ENCODE measurements at regions not wholly inside any gene's neighbourhood (a gene's known extent, or its start where the extent isn't known, plus 50 kb on each side); places are given as distances from the start of the nearest gene placed in this dataset.
A peak's percentile ranks its signal among the peaks of the same experiment; 100 is the strongest.
"Not testable (repeated sequence)": the region's sequence is repeated elsewhere in the genome, so short reads cannot be mapped to it uniquely, and the experiment has no call there.

DNA sequence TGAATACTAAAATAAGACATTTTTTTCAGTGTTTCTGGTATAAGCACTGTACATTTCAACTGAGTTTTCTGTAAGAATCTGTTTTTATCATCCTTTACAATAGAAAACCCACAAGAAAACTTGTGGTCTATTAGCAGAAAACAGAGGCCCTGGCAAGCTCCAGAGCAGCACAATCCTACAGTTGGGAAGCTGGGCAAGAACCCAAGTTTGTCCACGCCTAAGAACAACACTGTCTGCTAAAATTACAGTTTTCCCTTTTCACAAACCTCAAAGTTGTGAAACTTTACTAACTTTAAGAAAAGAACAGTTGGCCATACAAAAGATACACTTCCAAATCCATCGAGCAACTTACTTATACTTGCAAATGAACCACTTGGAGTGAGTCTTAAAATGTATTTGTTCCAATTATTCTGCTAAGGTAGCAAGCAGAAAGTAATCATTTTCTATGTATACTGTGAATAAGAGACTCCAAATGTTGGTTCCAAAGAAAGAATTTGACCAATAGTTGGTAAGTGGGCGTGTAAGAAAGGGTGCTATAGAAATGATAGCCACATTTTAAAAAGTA is 982.0 kb upstream of the ARRDC3 start:
- DNase-seq (ENCODE audit: low read depth in 2 of 2), result no peak

DNA sequence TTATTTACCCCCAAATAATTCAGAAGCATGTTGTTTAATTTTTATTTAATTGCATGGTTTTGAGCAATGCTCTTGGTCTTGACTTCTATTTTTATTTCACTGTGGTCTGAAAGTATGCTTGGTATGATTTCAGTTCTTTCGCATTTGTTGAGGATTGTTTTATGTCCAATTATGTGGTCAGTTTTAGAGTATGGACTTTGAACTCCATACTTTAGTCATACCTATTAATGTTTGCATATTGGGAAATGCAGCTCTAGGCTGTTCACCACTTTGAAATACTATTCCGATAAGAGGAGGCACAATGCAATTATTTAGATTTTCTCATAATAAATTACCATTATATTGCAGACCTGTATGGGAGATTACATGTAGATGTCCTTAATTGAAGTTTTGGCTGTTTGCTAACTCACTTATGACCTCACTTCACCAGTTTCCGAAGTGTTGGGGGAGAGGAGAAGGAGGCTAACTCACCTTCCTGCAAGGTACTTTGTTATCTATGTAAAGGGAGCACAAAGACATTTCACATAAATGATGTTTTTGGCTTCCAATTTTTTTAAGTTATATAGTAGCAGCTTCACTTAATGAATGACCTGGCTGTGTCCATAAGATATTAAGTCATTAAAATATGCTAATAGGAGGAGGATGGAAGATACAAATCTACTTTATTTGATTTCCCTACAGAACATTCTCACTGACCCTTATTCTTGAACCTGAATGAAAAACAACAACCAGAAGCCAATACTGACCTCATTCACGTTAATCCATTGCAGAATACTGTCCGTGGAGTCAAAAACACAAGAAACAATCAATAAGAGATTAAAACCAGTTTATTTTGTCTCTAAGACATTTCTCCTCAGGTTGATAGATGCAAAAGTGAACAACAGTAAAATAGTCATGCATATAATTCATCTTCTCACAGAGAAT is 970.3 kb upstream of the ARRDC3 start:
- DNase-seq (ENCODE audit: low read depth in 2 of 2), result no peak

DNA sequence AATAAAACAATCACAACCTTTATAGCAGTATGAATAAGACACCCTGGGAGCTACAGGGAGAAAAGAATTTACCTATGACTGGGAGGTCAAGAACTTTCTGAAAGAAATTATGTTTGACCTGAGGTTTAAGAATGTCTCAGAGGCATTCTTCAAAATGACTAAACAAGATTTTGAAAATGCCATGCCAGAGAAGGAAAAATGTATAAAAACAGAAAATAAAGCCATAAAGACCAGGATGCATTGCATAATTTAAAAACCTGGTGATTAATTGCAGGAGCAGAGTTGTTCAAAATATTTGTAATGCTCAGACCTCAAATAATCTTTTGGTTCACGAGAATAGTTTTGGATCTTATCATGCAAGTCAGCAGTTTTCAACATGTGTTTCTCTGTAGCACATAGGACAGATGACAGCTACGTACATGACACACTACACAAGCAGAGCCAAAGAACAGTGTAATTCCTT is 954.7 kb upstream of the ARRDC3 start:
- DNase-seq (ENCODE audit: low read depth in 2 of 2), result no peak

DNA sequence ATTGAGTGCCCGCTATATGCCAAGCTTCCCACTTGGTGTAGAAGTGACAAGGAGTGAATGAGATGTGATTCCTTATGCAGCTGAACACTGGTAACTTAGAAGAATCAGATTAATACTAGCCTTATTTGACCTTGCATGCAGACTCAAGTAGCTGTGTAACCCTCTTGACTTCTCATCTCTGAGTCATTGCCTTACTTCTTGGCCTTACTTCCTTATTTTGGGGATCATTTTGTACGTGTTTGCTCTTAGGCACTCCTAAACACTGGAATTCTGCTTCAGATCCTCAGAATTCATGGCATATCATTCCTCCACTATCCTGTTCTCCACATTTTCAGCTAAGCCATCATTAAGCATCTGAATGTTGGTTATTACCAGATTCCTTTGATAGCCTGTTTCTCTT is 948.9 kb upstream of the ARRDC3 start:
- peak in 1 of 2 donors; percentile 5 for DNase-seq (ENCODE audit: low read depth in 2 of 2)

DNA sequence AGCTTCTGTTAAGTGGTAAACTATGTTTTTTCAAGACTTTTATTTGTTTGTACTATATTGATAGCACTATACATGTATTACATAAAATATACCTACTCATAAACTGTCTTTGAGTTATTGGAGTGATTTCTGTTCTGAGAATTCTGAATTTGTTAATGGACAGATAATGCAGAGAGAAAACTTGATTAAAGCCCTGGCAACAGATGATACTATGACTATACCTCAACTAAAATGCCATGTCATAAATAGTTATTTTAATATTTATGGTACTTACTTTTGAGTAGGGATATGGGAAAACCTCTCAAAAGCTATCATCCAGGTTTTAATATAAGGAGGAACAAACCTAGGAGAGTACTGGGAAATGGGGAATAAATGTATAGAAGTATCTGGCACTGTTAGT is 947.2 kb upstream of the ARRDC3 start:
- no peak for DNase-seq (ENCODE audit: low read depth in 2 of 2)

DNA sequence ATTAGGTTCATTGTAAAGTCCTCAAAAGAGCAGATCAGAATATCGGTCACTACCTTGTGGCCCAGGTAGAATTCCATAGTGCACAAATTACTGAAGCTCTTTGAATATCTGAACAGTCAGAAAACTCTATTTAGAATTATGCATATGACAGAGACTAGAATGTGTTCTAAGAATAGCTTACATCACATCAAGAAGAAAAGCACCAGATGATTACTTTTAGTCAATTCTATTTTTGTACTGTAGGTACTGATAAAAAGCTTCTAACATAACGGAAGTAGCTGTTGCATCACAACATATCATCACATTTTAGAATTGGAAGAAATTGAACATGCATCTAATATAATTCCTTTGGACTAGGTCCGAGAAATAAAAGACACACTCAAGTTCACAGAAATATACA is 946.6 kb upstream of the ARRDC3 start:
- DNase-seq (ENCODE audit: low read depth in 2 of 2), result no peak

DNA sequence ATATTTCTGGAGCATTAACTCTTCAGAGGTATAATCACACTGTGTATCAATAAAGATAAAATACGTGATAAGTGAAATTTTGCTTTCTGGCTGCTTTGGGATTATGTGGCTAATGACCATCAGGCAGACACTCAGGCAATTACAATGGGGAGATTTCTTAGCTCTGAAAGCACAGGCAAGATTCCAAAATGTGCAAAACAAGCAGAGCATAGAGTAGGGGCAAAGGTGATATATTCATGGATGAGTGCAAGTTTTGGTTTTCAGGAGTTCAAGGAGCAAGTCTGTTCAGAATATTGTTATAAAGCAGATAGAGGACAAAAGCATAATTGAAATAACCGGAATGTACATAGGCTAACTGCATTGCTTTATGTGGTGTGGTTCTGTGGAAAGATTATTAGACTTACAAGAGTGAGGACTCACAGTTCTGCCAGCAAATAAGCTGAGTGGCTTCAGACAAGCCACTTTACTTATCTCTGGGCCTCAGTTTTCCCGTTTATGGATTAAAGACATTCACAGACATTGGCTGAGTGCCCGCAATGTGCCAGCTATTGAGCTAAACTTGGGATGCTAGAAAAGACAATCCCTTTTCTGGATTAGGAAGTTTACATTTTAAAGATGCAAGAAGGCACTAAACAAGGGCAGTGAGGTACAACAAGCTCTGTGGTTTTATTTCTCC is 945.6 kb upstream of the ARRDC3 start:
- DNase-seq (ENCODE audit: low read depth in 2 of 2), result no peak

DNA sequence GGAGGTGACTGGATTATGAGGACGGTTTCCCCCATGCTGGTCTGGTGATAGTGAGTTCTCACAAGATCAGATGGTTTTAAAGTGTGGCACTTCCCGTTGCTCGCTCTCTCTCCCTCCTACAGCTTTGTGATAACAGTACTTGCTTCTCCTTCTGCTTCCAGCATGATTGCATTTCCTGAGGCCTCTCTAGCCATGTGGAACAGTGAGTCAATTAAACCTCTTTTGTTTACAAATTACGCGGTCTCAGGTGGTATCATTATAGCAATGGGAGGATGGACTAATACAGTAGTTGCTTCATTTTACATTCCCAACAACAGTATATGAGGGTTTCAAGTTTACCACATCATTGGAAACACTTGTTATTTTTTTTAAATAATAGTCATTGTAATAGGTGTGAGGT is 937.3 kb upstream of the ARRDC3 start:
- peak in 1 of 2 donors; percentile 0 for DNase-seq (ENCODE audit: low read depth in 2 of 2)

DNA sequence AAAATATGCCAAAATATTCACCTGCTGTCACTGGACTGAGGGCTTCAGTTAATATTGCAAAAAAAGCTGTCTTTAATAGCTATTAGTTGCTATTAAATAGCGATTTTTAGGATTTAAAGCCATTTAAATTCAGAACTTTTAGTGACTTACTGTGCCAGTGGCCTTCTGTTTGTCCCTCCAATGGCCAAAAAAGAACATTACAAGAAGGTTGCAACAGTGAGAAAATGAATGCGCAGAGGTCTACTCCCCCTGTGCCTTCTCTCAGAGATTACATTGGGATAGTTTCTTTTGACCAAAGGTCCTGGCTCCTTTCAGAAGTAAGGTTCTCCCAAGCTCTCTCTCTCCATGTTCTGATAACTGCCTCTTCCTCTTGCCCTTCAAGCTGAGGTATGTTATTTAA is 930.3 kb upstream of the ARRDC3 start:
- no peak for DNase-seq (ENCODE audit: low read depth in 2 of 2)

DNA sequence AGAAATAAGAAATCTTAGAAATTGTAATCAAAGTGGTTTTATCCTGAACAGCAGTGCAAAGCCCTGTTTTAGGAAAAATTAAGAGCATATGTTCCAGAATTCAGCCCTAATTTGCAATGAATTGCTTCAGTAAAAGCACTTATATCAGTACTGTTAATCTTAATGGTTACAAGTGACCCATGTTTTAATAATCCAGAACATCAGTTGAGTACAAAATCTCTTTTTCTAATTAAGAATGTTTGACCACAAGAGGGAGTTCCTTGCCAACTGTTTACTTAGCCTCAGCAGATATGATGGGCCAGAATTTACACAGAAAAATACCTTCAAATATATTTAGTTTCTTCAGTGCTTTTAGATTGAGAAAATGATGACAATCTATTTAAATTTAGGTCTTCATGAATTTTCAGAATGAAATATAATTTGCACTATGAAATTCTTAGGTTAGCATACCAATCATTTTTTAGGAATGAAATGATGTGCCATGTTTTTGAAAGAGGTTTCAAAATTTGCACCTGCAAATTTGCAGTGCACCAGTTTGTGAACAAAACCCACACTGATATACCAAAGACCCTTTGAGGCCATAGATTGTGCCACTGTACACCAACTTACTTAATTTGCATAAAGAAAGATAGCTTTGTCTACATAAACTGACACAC is 926.3 kb upstream of the ARRDC3 start:
- peak; percentile 34 to 57 for DNase-seq (ENCODE audit: low read depth in 2 of 2)

DNA sequence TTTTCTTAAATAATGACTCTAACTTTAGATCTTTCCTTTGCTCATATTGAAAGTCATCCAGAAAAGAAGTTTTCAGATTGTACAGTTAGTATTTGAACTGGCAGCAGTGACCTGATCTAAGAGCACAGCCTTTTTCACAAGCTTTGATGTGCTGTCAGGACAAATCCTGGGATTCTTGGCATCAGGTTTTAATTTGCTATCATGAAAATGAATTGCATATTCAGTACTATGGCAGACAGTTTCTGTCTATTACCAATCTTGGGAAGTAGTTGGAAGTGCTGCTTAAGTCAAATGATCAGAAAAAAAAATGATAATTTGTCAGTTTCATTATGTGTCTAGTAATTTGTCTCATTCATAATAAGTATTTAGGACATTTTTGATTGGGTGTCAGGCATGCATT is 925.6 kb upstream of the ARRDC3 start:
- DNase-seq (ENCODE audit: low read depth in 2 of 2), result no peak

DNA sequence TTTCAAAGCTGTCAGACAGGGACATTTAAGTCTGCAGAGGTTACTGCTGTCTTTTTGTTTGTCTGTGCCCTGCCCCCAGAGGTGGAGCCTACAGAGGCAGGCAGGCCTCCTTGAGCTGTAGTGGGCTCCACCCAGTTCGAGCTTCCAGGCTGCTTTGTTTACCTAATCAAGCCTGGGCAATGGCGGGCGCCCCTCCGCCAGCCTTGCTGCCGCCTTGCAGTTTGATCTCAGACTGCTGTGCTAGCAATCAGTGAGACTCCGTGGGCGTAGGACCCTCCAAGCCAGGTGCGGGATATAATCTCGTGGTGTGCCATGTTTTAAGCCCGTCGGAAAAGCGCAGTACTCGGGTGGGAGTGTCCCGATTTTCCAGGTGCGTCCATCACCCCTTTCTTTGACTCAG is 919.2 kb upstream of the ARRDC3 start:
- not testable (repeated sequence) for DNase-seq (ENCODE audit: low read depth in 2 of 2)

DNA sequence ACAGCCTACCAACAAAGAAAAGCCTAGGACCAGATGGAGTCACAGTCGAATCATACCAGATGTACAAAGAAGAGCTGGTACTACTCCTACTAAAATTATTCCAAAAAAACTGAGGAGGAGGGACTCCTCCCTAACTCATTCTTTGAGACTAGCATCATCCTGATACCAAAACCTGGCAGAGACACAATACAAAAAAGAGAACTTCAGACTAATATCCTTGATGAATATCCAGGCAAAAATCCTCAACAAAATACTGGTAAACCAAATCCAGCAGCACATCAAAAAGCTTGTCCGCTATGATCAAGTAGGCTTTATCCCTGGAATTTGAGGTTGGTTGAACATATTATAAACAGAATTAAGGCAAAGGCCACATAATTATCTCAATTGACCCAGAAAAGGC is 900.4 kb upstream of the ARRDC3 start:
- no peak for DNase-seq (ENCODE audit: low read depth in 2 of 2)

DNA sequence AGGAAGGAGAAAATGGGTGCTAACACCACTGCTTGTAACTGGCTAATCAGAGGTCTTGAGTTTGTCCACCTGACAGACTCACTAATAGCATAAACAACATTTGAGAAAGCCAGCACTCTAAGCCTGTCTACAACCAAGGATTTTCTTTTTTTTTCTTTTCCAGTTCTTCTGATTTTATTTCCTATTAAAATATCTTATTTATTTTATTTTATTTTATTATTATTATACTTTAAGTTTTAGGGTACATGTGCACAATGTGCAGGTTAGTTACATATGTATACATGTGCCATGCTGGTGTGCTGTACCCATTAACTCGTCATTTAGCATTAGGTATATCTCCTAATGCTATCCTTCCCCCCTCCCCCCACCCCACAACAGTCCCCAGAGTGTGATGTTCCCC is 888.6 kb upstream of the ARRDC3 start:
- DNase-seq (ENCODE audit: low read depth in 2 of 2), result not testable (repeated sequence)

DNA sequence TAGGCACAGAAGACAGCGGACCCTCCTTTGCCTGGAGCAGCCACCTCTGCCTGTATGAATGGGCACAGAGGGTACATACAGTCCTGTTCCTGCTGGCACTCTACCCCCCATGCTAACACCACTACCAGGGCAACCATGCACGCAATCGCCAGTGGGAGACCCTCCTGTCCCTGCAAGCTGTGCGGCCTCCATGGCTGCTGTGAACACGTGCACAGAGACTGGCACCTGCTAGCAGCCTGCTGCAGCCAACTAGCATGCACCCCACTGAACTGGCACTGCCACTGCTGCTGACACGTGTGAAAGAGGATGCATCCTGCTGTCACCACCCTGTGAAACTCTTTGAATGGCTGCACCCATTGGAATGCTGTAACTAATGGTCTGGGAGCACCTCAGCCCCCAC is 885.2 kb upstream of the ARRDC3 start:
- DNase-seq (ENCODE audit: low read depth in 2 of 2), result no peak

DNA sequence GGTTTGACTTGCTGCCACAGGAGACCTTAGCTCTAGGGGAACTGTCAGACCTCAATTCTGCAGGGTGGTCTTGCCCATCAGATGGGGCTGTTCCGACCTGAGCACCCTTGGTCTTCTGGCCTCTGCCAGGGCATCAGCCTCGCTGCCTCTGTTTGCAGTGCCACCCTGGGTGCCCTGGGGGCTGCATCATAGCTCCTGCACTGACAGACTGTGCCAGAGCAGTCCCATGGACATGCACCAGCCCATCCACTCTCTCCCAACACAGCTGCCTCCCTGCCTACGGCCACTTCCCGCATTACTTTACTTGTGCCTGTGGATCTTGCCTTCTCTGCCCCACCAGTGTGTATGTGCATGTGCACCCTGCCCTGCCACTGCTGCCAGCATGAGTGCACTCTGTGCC is 884.7 kb upstream of the ARRDC3 start:
- DNase-seq (ENCODE audit: low read depth in 2 of 2), result no peak

DNA sequence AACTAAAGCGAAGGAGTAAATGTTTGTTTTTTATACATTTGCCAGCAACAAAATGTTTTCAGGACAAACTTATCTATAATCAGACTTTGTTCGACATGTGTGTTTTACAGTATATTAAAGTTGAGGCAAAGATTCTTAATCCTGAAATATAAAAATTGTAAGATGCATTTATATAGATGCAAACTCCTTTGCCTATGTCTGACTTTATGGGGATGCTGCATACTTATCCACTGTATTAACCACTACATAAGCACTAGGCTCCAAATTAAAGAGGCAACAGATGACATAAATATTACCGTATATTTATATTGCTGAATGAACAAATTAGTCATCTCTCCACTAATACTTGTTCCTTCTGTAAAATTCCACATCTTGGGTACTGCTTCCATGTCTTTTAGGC is 882.7 kb upstream of the ARRDC3 start:
- DNase-seq (ENCODE audit: low read depth in 2 of 2), result no peak

DNA sequence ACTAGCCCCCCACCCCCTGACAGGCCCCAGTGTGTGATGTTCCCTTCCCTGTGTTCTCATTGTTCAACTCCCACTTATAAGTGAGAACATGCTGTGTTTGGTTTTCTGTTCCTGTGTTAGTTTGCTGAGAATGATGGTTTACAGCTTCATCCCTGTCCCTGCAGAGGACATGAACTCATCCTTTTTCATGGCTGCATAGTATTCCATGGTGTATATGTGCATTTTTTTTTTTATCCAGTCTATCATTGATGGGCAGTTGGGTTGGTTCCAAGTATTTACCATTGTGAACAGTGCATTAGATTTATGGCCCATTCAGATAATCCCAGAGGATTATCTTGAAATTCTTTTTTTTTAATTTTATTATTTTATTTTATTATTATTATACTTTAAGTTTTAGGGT is 872.5 kb upstream of the ARRDC3 start:
- not testable (repeated sequence) for DNase-seq (ENCODE audit: low read depth in 2 of 2)

DNA sequence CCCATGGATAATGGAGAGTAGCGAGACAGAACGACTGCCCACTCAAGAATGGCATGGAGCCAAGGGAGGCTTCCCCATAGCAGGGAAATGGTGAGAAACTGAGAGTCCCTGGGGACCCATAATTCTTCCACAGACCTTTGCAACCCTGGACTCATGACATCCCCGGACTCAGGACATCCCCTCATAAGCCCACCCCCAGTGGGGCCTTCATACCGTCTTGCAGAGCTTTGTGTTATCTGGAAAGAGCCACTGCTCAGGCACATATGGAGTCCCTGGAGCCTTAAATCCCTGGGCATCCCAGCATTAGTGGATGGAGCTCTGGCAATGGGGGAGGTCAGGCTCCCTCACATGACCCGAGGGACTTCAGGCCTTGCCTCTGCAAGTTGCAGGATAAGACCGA is 865.4 kb upstream of the ARRDC3 start:
- no peak for DNase-seq (ENCODE audit: low read depth in 2 of 2)

DNA sequence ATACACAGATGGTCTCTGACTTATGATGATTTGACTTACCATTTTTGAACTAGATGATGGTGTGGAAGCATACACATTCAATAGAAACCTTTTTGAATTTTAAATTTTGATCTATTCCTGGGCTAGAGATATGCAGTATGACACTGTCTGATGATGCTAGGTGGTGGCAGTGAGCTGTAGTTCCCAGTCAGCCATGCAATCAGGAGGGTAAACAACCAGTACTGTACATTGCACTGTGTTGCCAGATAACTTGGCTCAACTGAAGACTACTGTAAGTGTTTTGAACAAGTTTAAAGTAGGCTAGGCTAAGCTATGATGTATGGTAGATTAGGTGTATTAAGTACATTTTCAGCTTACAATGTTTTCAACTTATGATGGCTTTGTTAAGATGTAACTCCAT is 859.1 kb upstream of the ARRDC3 start:
- no peak for DNase-seq (ENCODE audit: low read depth in 2 of 2)

DNA sequence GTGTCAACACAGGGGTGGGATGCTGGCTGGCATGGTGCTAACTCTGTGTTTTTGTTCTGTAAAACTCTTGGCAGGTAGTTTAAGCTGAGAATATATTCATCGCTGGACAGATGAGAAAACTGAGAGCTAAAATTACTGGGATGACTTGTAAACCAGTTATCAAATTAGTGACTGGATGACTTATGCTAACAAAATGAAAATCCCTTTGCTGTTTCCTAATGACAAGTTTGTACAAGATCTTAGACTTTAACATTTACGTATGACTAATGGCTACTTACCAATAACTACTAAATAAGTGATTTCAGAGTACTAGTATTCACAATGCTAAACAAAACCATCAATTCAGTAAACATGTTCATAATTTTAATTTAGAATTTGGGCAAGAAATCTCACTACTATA is 854.8 kb upstream of the ARRDC3 start:
- DNase-seq (ENCODE audit: low read depth in 2 of 2), result no peak

DNA sequence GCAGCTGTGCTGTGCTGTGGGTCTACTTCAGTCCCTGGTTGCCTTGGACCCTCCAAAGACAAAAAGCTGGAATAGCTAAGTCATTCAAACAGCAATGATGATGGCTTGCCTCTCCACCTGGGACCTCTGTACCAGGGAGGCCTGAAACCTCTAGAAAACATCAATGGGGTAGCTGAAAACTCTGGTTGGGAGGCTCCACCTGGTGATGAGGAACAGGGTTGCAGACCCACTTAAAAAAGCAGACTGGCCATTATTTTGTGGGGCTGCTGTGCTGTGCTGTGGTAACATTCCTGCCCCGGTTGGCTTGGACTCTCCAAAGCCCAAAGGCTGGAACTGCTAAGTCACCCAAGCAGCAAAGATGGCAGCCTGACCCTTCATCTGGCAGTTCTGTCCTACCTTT is 839.3 kb upstream of the ARRDC3 start:
- DNase-seq (ENCODE audit: low read depth in 2 of 2), result no peak

All from lung microvascular endothelial cell (primary cell).